WTC11 (cell line): ENCODE measurements at regions not wholly inside any gene's neighbourhood (a gene's known extent, or its start where the extent isn't known, plus 50 kb on each side); places are given as distances from the start of the nearest gene placed in this dataset.

ENCODE experiments used
- ATF3 ChIP-seq: sonication (generic); formaldehyde crosslinking; conservative IDR thresholded peaks from 2 replicates; pipeline ENCODE4 v1.8.1; 2022; ENCODE audit warnings: mild to moderate bottlenecking, missing genetic modification reagents
- CREB1 ChIP-seq: sonication (generic); formaldehyde crosslinking; IDR thresholded peaks from 2 replicates; pipeline ENCODE4 v1.8.0; 2023; ENCODE audit warnings: mild to moderate bottlenecking, missing genetic modification reagents
- CTCF ChIP-seq: fragments of 200-600 bp; IDR thresholded peaks from 2 replicates; pipeline ENCODE4 v1.8.0; 2022; ENCODE audit warnings: antibody characterized with exemption
- E2F4 ChIP-seq: sonication (generic); formaldehyde crosslinking; IDR thresholded peaks from 2 replicates; pipeline ENCODE4 v1.8.1; 2022; ENCODE audit warnings: low read depth, mild to moderate bottlenecking, moderate library complexity, missing genetic modification reagents, borderline replicate concordance
- FOXK1 ChIP-seq: sonication (generic); formaldehyde crosslinking; IDR thresholded peaks from 2 replicates; pipeline ENCODE4 v1.8.0; 2022; ENCODE audit warnings: mild to moderate bottlenecking, moderate library complexity, missing genetic modification reagents
- FOXP4 ChIP-seq: sonication (generic); formaldehyde crosslinking; IDR thresholded peaks from 2 replicates; pipeline ENCODE4 v1.8.0; 2022; ENCODE audit warnings: mild to moderate bottlenecking, missing genetic modification reagents
- GABPB1 ChIP-seq: sonication (generic); formaldehyde crosslinking; IDR thresholded peaks from 2 replicates; pipeline ENCODE4 v1.8.1; 2023; ENCODE audit warnings: mild to moderate bottlenecking, missing genetic modification reagents
- JAZF1 ChIP-seq: fragments of 250-450 bp; sonication (Bioruptor Pico); IDR thresholded peaks from 2 replicates; pipeline ENCODE4 v1.9.0; 2021; ENCODE audit warnings: moderate library complexity, mild to moderate bottlenecking, inconsistent platforms
- NFATC4 ChIP-seq: fragments of 250-450 bp; sonication (Bioruptor Pico); IDR thresholded peaks from 2 replicates; pipeline ENCODE4 v1.9.0; 2021; ENCODE audit warnings: mild to moderate bottlenecking
- SP1 ChIP-seq: sonication (generic); formaldehyde crosslinking; conservative IDR thresholded peaks from 2 replicates; pipeline ENCODE4 v1.8.1; 2022; ENCODE audit warnings: missing genetic modification reagents
- TCF7 ChIP-seq: sonication (generic); formaldehyde crosslinking; IDR thresholded peaks from 2 replicates; pipeline ENCODE4 v1.8.0; 2022; ENCODE audit warnings: mild to moderate bottlenecking, low read depth, missing genetic modification reagents, moderate library complexity
- TEAD4 ChIP-seq: sonication (generic); formaldehyde crosslinking; IDR thresholded peaks from 2 replicates; pipeline ENCODE4 v1.8.0; 2022; ENCODE audit warnings: mild to moderate bottlenecking, missing genetic modification reagents
- ZNF416 ChIP-seq: fragments of 250-450 bp; sonication (Bioruptor Pico); IDR thresholded peaks from 2 replicates; pipeline ENCODE4 v1.9.0; 2021; ENCODE audit warnings: mild to moderate bottlenecking, inconsistent platforms
- ZNF423 ChIP-seq: fragments of 250-450 bp; sonication (Bioruptor Pico); IDR thresholded peaks from 2 replicates; pipeline ENCODE4 v2.1.2; 2022; ENCODE audit warnings: mild to moderate bottlenecking, moderate library complexity

- TF ChIP-seq SP1 (no peak), FOXK1 (no peak), CTCF (no peak), TEAD4 (no peak), ZNF416 (CRISPR knock-in tag) (no peak), GABPB1 (CRISPR knock-in tag) (no peak), NFATC4 (CRISPR knock-in tag) (no peak), E2F4 (CRISPR knock-in tag) (no peak), JAZF1 (no peak), ATF3 (no peak), ZNF423 (CRISPR knock-in tag) (no peak), CREB1 (no peak), FOXP4 (CRISPR knock-in tag) (no peak), TCF7 (no peak)
Observed at GRCh38 chr4:104217526-104217925, 277.2 kb downstream of the CXXC4 start.
